ENCODE measurements at regions not wholly inside any gene's neighbourhood (a gene's known extent, or its start where the extent isn't known, plus 50 kb on each side); places are given as distances from the start of the nearest gene placed in this dataset.
A peak's percentile ranks its signal among the peaks of the same experiment; 100 is the strongest.

GRCh38 chr2:207236156-207236935, 70.6 kb upstream of the KLF7 start:
- no peak for DNase-seq (ENCODE audit: low read depth in 3 of 3)

- peak in 1 of 3 experiments; percentile 44 for DNase-seq (ENCODE audit: low read depth in 3 of 3)
Measured at GRCh38 chr2:207238831-207239701, 73.3 kb upstream of the KLF7 start.

GRCh38 chr2:207239754-207240494, 74.2 kb upstream of the KLF7 start:
- no peak for DNase-seq (ENCODE audit: low read depth in 3 of 3)

- DNase-seq (ENCODE audit: low read depth in 3 of 3): no peak
Measured at GRCh38 chr2:207240649-207241048, 74.9 kb upstream of the KLF7 start.

GRCh38 chr2:207241198-207241597, 75.5 kb upstream of the KLF7 start:
- DNase-seq (ENCODE audit: low read depth in 3 of 3): peak in 1 of 3 experiments; percentile 34

- DNase-seq (ENCODE audit: low read depth in 3 of 3): no peak
Measured at GRCh38 chr2:207243601-207244000, 77.9 kb upstream of the KLF7 start.

GRCh38 chr2:207244971-207245925, 79.5 kb upstream of the KLF7 start:
- no peak for DNase-seq (ENCODE audit: low read depth in 3 of 3)

- DNase-seq (ENCODE audit: low read depth in 3 of 3): no peak
Measured at GRCh38 chr2:207248702-207249377, 83.1 kb upstream of the KLF7 start.

GRCh38 chr2:207251022-207251421, 85.3 kb upstream of the KLF7 start:
- no peak for DNase-seq (ENCODE audit: low read depth in 3 of 3)

- DNase-seq (ENCODE audit: low read depth in 3 of 3): peak in 1 of 3 experiments; percentile 10
Measured at GRCh38 chr2:207251573-207252192, 85.9 kb upstream of the KLF7 start.

- no peak for DNase-seq (ENCODE audit: low read depth in 3 of 3)
Measured at GRCh38 chr2:207252416-207252815, 86.7 kb upstream of the KLF7 start.

- no peak for DNase-seq (ENCODE audit: low read depth in 3 of 3)
Measured at GRCh38 chr2:207252979-207253645, 87.4 kb upstream of the KLF7 start.

GRCh38 chr2:207253666-207254345, 88.1 kb upstream of the KLF7 start:
- DNase-seq (ENCODE audit: low read depth in 3 of 3): no peak

GRCh38 chr2:207254591-207255464, 89.1 kb upstream of the KLF7 start:
- DNase-seq (ENCODE audit: low read depth in 3 of 3): no peak

- no peak for DNase-seq (ENCODE audit: low read depth in 3 of 3)
Measured at GRCh38 chr2:207255565-207256470, 90.1 kb upstream of the KLF7 start.

- no peak for DNase-seq (ENCODE audit: low read depth in 3 of 3)
Measured at GRCh38 chr2:207256476-207257207, 90.9 kb upstream of the KLF7 start.
